ENCODE measurements at regions not wholly inside any gene's neighbourhood (a gene's known extent, or its start where the extent isn't known, plus 50 kb on each side); places are given as distances from the start of the nearest gene placed in this dataset.

DNA sequence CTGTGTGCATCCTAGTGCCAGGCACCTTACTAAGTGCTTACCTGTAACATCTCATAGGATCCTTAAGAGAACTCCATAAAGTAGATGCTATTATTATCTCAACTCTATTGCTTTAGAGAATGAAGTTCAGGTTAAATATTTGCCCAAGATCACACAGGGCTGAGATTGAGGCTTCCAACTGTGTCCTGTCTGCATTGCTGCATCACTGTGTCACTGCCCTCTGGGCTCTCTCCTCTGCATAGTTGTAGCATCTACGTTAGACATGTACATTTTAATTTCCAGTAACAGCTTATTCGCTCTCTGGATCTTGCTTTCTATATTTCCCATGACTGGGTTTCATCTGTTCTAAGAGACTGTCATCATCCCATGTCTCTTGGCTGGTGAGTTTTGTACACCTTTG lies 63.6 kb upstream of the FZD8 start:
- no peak for DNase-seq

DNA sequence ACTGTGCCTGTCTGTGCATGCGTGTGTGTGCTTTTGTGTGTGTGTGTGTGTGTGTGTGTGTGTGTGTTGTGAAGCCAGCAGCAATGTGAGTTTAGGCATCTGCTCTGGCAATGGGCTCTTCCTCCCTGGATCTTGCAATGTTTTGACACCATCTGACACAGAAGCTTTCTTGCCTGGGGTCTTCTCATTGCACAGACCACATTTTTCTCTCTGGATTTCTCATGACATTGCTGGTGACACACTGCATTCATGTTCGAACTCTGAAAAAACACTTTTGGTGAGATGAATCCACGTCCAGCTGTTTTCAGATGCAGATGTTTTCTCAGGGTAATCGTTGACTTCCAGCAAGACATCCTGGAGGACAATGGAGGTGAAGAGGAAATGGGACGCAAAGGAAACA lies 63.0 kb upstream of the FZD8 start:
- no peak for DNase-seq

DNA sequence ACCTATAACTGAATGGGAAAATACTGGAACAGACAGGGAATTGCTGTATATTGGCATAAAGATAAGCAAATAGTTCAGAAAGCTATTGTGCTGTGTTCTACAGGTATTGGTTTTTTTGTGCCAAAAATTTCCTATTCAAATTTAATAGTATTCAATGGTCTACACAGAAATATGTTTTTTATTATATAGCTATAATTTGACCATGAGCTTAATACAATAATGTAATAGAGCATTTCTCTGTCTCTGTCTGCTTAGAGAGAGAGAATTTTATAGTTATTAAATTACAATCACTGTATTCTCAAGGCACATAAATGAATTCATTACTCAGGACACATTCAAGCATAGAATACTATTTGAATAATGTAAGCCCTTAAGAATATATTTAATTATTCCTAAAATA lies 62.3 kb upstream of the FZD8 start:
- DNase-seq, result no peak

DNA sequence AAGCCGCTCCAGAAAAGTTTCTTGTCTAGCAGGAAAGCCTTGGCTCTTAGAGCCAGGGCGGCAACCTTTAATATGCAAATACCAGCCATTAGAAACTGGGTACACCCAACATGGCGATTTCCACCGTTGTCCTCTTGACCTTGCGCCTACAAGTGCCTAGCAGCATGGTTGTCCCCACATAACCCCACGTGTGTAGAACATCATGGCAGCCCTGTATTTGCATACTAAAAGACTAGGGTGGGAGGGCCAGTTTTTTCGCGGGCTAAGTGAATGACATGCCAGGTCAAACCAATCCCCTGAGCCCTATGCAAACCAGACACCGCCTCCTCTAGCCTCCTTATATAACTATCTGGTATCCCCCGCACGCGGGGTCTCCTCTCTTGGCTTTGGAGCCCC lies 58.4 kb upstream of the FZD8 start:
- DNase-seq, result no peak

DNA sequence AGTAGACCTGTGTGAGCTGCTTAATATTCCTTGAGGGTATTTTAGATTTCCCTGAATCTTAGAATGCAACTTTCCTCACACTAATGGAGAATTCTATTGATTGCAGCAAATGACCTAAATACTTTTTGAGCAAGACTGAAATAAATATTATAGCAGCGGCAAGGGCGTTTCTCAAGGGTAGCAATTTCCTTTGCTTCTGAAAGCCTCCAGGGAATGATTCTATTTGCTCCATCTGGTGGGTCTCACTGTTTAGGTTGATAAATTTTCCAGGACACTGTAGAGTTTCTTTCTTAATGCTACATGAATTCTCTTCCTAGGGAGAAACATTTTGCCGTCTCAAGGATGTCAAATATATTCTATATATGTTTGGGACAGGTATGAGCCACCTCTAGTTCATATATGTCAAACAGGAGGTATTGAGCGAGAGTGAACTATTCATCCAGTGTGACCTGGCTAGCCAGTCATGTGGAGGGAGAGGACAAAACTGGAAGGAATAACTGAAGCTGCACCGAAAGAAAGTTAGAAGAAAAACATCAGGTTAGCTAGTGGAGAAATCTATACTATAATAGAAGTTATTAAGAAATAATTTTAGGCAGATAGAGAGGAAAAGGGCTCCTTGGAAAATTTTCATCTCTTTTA lies 57.9 kb upstream of the FZD8 start:
- DNase-seq, result no peak

DNA sequence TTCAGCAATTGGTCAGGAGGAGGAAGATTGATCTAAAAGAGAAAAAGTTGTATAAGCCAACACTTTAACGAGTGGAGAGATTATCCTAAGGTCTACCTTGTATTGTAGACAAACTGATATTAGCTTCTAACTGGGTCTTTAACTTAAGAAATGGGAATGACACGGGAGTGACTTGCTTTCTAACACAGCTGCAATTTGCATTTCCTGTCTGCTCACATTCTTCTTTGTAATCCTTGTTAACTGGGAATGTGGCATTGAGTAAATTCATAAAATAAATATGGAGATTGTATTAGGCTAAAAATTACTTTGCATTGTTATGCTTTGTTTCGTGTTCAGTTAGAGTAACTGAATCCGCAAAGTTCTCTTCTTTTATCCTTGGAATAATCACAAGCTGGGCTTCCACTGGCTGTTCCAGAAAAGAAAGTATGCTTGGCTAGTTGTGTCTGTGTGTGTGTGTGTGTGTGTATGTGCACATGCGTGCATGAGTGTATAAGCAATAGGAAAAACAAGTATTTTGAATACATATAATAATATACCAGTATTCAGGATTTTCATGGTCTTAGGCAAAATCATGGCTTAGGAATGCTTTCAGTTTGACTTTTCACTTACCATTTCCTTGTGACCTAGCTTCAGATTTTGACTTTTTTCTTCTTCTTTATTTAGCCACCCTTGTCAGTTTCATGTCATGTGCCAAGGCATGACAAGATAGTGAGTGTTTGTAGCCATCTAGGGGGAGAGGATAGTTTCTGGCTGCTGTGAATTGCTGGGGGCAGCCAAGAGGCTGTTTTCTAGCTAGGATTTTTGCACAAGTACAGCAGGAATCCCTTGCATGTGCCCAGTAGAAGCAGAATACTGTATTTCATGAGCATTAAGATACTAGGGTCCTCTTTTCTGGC lies 54.5 kb upstream of the FZD8 start:
- no peak for DNase-seq

DNA sequence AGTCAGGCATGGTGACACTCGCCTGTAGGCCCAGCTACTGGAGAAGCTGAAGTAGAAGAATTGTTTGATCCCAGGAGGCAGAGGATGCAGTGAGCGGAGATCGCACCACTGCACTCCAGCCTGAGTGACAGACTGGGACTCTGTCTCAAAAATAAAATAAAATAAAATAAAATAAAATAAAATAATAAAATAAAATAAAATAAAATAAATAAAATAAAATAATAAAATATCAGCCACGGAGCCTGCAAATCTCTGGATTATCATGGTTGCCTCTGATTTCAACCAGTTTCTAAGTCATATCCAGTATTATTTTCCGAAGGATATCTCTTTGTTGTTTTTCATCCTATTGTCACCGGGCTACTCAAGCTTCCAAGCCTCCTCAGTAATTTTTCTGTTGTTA lies 51.7 kb upstream of the FZD8 start:
- no peak for DNase-seq

Measured in retina (tissue), 1 donor.